Activated T-cell treated with anti-CD3 and anti-CD28 coated beads for 1 hour (primary cell): ENCODE measurements at regions not wholly inside any gene's neighbourhood (a gene's known extent, or its start where the extent isn't known, plus 50 kb on each side); places are given as distances from the start of the nearest gene placed in this dataset.

ENCODE experiments used
- DNase-seq: peaks from one replicate; pipeline ENCODE4 v3.0.0-alpha.2; 2020; ENCODE audit warnings: low read depth

GRCh38 chr7:22561895-22562593 is 62.1 kb upstream of the STEAP1B start:
- DNase-seq, result no peak

- no peak for DNase-seq
These were observed 61.4 kb upstream of the STEAP1B start for GRCh38 chr7:22561321-22561811.

- DNase-seq, result peak; percentile 41
These were observed 60.0 kb upstream of the STEAP1B start for GRCh38 chr7:22559829-22560489.

GRCh38 chr7:22557167-22557566 is 57.2 kb upstream of the STEAP1B start:
- no peak for DNase-seq

GRCh38 chr7:22555476-22555875 is 55.5 kb upstream of the STEAP1B start:
- no peak for DNase-seq

GRCh38 chr7:22554184-22554583 is 54.2 kb upstream of the STEAP1B start:
- DNase-seq, result no peak

- no peak for DNase-seq
These were observed 52.0 kb upstream of the STEAP1B start for GRCh38 chr7:22551768-22552513.

- no peak for DNase-seq
These were observed 50.6 kb upstream of the STEAP1B start for GRCh38 chr7:22550514-22551030.

- no peak for DNase-seq
These were observed 49.9 kb upstream of the STEAP1B start for GRCh38 chr7:22549667-22550513.
